ENCODE measurements at regions not wholly inside any gene's neighbourhood (a gene's known extent, or its start where the extent isn't known, plus 50 kb on each side); places are given as distances from the start of the nearest gene placed in this dataset.

DNA sequence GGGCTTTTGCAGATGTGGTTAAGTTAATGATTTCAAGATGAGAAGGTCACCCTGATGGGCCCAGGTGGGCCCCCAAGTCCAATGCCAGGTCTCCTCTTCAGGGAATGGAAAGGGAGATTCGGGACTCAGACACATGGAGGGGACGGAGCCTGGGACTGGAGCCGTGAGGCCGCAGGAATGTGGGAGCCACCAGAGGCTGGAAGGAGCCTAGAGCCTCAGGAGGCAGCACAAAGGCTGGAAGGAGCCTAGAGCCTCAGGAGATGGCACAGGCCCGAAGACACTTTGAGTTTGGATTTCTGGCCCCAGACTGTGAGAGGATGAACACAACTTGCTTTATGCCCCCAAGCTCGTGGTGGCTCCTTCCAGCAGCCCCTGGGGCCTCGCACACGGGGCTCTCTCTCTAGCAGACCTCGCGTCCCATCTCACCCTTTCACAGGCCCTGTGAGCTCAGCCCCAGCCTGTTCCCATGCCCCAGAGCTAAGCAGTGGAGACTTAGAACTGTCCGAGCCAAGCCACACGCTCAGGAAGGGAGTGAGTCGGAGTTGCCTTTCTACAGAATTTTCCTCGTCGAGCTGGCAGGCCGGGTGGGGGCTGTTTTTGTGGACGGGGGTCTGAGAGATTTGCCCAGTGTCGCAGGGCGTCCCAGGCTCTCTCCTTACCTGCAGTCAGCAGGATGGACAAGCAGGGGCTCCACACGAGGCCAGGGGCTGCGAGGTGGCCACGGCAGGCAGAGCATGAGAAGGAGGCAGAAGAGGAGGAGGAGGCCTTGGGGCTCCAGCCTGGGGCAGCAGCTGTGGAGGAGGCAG is 937.6 kb downstream of the BRD1 start:
- H3K27ac ChIP-seq (ENCODE audit: low read length), result no peak overlapping the region
- no peaks in the 10 kb centered on the region for H3K36me3 ChIP-seq (ENCODE audit: control insufficient read depth in 1 of 2, insufficient read depth in 2 of 2, low read length in 2 of 2)
- H3K9me3 ChIP-seq (ENCODE audit: control insufficient read depth in 1 of 2, low read length in 2 of 2), result peaks cover 0 to 9% of the 10 kb centered on the region in 2 donors
- no peak overlapping the region for H3K4me3 ChIP-seq (ENCODE audit: low read depth in 1 of 2, low read length in 2 of 2)
- no peaks in the 10 kb centered on the region for H3K4me1 ChIP-seq (ENCODE audit: control insufficient read depth in 1 of 2, insufficient read depth in 2 of 2, low read length in 2 of 2)
- no peaks in the 10 kb centered on the region for H3K27me3 ChIP-seq (ENCODE audit: low read depth, low read length)

GRCh38 chr22:48889209-48889830 is 938.4 kb downstream of the BRD1 start:
- Histone ChIP-seq H3K9me3 (ENCODE audit: control insufficient read depth in 1 of 2, low read length in 2 of 2) (peaks cover 0 to 9% of the 10 kb centered on the region in 2 donors), H3K36me3 (ENCODE audit: control insufficient read depth in 1 of 2, insufficient read depth in 2 of 2, low read length in 2 of 2) (no peaks in the 10 kb centered on the region), H3K4me3 (ENCODE audit: low read depth in 1 of 2, low read length in 2 of 2) (no peak overlapping the region), H3K27me3 (ENCODE audit: low read depth, low read length) (no peaks in the 10 kb centered on the region), H3K4me1 (ENCODE audit: control insufficient read depth in 1 of 2, insufficient read depth in 2 of 2, low read length in 2 of 2) (no peaks in the 10 kb centered on the region), H3K27ac (ENCODE audit: low read length) (no peak overlapping the region)

DNA sequence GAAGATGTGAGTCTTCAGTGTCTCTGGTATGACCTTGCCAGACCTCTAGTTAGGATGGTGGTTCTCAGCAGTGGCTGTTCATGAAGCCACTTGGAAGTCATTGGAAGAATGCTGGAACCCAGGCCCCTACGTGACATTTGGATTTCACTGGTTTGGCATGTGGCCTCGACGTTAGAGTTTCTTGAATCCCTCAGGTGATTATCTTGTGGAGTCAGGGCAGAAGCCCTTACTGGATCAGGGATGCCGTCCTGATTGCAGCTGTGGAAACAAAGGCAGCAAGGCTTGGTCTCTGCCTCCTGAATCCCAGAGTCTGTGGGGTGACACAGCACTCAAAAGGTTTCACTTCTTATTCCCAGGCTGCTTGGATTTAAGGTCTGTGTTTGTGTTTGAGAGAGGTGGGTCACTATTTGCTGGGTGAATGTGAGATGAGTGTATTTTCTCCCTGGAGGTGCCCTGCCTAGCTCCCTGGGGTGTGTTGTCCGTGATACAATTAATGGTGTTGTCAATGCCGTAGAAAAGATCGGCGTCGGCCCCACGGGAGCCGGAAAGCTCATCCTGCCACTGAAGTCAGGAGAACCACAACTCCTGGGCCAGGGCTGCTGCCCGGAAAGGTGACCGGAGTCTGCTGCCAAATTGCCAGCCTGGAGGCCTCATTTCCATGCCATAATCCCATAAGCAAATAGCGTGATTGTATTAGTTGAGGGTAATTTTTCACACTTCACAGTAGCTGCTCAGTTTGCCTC is 939.0 kb downstream of the BRD1 start:
- Histone ChIP-seq H3K27ac (ENCODE audit: low read length) (no peak overlapping the region), H3K27me3 (ENCODE audit: low read depth, low read length) (no peaks in the 10 kb centered on the region), H3K4me3 (ENCODE audit: low read depth in 1 of 2, low read length in 2 of 2) (no peak overlapping the region), H3K36me3 (ENCODE audit: control insufficient read depth in 1 of 2, insufficient read depth in 2 of 2, low read length in 2 of 2) (no peaks in the 10 kb centered on the region), H3K4me1 (ENCODE audit: control insufficient read depth in 1 of 2, insufficient read depth in 2 of 2, low read length in 2 of 2) (no peaks in the 10 kb centered on the region), H3K9me3 (ENCODE audit: control insufficient read depth in 1 of 2, low read length in 2 of 2) (peaks cover 0 to 9% of the 10 kb centered on the region in 2 donors)

DNA sequence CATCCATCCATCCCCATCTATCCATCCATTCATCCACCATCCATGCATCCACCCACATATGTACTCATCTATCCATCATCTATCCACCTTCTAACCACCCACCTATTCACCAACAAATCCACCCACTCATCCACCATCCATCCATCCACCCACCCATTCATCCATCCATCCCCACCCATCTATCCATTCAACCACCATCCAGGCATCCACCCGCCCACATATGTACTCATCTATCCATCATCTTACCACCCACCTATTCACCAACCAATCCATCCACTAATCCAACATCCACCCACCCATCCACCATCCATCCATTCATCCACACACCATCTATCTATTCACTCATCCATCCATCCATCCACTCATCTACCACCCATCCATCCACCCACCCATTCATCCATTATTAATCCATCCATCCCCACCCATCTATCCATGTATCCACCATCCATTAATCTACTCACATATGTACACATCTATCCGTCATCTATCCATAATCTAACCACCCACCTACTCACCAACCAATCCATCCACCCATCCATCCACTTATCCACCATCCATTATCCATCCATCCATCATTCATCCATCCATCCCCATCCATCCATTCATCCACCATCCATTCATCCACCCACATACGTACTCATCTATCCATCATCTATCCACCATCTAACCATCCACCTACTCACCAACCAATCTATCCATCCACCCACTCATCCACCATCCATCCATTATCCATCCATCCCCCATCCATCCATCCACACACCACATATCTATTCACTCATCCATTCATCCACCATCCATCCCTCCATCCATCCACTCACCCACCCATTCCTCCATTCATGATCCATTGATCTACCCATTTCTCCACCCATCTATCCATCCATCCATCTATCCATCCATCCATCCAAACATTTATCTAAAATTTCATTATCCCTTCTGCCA is 940.0 kb downstream of the BRD1 start:
- Histone ChIP-seq H3K27me3 (ENCODE audit: low read depth, low read length) (peaks cover 3% of the 10 kb centered on the region), H3K4me3 (ENCODE audit: low read depth in 1 of 2, low read length in 2 of 2) (no peak overlapping the region), H3K4me1 (ENCODE audit: control insufficient read depth in 1 of 2, insufficient read depth in 2 of 2, low read length in 2 of 2) (no peaks in the 10 kb centered on the region), H3K36me3 (ENCODE audit: control insufficient read depth in 1 of 2, insufficient read depth in 2 of 2, low read length in 2 of 2) (no peaks in the 10 kb centered on the region), H3K27ac (ENCODE audit: low read length) (no peak overlapping the region), H3K9me3 (ENCODE audit: control insufficient read depth in 1 of 2, low read length in 2 of 2) (peaks cover 0 to 9% of the 10 kb centered on the region in 2 donors)

DNA sequence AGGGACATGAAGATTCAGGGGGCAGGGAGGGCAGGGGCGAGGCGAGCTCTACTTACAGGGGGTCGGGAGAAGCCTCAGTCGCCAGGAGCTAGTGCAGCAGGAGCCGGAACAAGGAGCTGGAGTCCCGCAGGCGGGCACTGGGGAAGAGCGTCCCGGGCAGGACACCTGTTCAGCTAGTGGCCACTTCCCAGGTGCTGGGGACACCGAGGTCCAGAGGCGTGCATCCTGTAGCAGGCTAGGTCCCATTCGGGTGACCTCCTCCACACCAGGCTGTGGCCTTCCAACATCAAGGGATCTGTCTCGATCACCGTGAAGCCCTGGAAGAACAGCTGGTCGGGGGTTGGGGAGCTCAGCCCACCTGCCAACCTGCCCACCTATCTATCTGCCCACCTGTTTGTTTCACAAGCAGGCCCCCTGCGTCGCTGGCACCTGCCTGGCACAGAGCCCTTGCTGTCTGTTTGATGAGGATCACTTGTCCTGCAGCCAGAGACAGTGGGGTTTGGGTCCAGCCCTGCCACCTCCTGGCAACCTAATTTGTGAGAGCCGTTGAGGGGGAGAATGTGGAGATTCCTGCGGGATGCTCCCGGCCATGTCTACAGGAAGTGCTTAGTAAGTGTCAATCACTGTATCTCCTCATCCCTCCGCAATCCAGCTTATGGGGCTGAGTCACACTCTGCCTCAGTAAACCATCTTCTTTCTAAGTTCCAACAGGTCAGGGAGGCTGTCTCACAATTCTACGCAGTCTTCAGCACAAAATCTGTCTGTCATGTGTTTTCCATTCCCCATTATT is 940.9 kb downstream of the BRD1 start:
- no peaks in the 10 kb centered on the region for H3K4me1 ChIP-seq (ENCODE audit: control insufficient read depth in 1 of 2, insufficient read depth in 2 of 2, low read length in 2 of 2)
- no peaks in the 10 kb centered on the region for H3K36me3 ChIP-seq (ENCODE audit: control insufficient read depth in 1 of 2, insufficient read depth in 2 of 2, low read length in 2 of 2)
- H3K27me3 ChIP-seq (ENCODE audit: low read depth, low read length), result peaks cover 3% of the 10 kb centered on the region
- no peak overlapping the region for H3K4me3 ChIP-seq (ENCODE audit: low read depth in 1 of 2, low read length in 2 of 2)
- no peak overlapping the region for H3K27ac ChIP-seq (ENCODE audit: low read length)
- peaks cover 0 to 7% of the 10 kb centered on the region in 2 donors for H3K9me3 ChIP-seq (ENCODE audit: control insufficient read depth in 1 of 2, low read length in 2 of 2)

GRCh38 chr22:48885919-48886305 is 941.8 kb downstream of the BRD1 start:
- Histone ChIP-seq H3K4me1 (ENCODE audit: control insufficient read depth in 1 of 2, insufficient read depth in 2 of 2, low read length in 2 of 2) (no peaks in the 10 kb centered on the region), H3K4me3 (ENCODE audit: low read depth in 1 of 2, low read length in 2 of 2) (no peak overlapping the region), H3K36me3 (ENCODE audit: control insufficient read depth in 1 of 2, insufficient read depth in 2 of 2, low read length in 2 of 2) (no peaks in the 10 kb centered on the region), H3K27me3 (ENCODE audit: low read depth, low read length) (peaks cover 3% of the 10 kb centered on the region), H3K9me3 (ENCODE audit: control insufficient read depth in 1 of 2, low read length in 2 of 2) (no peaks in the 10 kb centered on the region), H3K27ac (ENCODE audit: low read length) (no peak overlapping the region)

- no peaks in the 10 kb centered on the region for H3K9me3 ChIP-seq (ENCODE audit: control insufficient read depth in 1 of 2, low read length in 2 of 2)
- no peaks in the 10 kb centered on the region for H3K4me1 ChIP-seq (ENCODE audit: control insufficient read depth in 1 of 2, insufficient read depth in 2 of 2, low read length in 2 of 2)
- H3K27ac ChIP-seq (ENCODE audit: low read length), result no peak overlapping the region
Observed at GRCh38 chr22:48885271-48885918, 942.3 kb downstream of the BRD1 start.

DNA sequence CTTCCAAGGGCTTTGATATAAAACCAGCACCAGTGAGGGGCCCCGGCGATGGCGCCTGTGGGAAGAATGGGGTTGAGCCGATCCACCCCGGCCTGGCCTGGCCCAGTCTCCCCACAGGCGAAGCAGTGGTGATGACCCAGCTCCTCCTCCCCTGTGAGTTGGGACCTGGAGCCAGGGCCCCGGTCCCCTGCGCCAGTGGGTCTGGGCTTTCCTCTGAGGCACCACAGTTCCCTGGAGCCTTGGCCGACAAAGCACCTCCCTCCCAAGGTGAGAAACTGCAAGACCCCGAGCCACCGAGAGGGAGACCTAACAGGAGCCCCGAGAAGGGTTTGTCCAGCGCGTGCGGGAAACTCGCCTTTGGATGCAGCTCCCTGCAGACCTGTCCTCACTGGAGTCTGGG is 942.9 kb downstream of the BRD1 start:
- Histone ChIP-seq H3K27me3 (ENCODE audit: low read depth, low read length) (peaks cover 3% of the 10 kb centered on the region), H3K27ac (ENCODE audit: low read length) (no peak overlapping the region), H3K4me1 (ENCODE audit: control insufficient read depth in 1 of 2, insufficient read depth in 2 of 2, low read length in 2 of 2) (no peaks in the 10 kb centered on the region), H3K36me3 (ENCODE audit: control insufficient read depth in 1 of 2, insufficient read depth in 2 of 2, low read length in 2 of 2) (no peaks in the 10 kb centered on the region), H3K9me3 (ENCODE audit: control insufficient read depth in 1 of 2, low read length in 2 of 2) (no peaks in the 10 kb centered on the region), H3K4me3 (ENCODE audit: low read depth in 1 of 2, low read length in 2 of 2) (no peak overlapping the region)

More at GRCh38 chr22:48885271-48885918, 942.3 kb downstream of the BRD1 start:
- no peaks in the 10 kb centered on the region for H3K36me3 ChIP-seq (ENCODE audit: control insufficient read depth in 1 of 2, insufficient read depth in 2 of 2, low read length in 2 of 2)
- H3K4me3 ChIP-seq (ENCODE audit: low read depth in 1 of 2, low read length in 2 of 2), result no peak overlapping the region
- peaks cover 3% of the 10 kb centered on the region for H3K27me3 ChIP-seq (ENCODE audit: low read depth, low read length)

GRCh38 chr22:48884324-48884723 is 943.3 kb downstream of the BRD1 start:
- no peaks in the 10 kb centered on the region for H3K9me3 ChIP-seq (ENCODE audit: control insufficient read depth in 1 of 2, low read length in 2 of 2)
- no peaks in the 10 kb centered on the region for H3K4me1 ChIP-seq (ENCODE audit: control insufficient read depth in 1 of 2, insufficient read depth in 2 of 2, low read length in 2 of 2)
- no peaks in the 10 kb centered on the region for H3K36me3 ChIP-seq (ENCODE audit: control insufficient read depth in 1 of 2, insufficient read depth in 2 of 2, low read length in 2 of 2)
- peaks cover 3% of the 10 kb centered on the region for H3K27me3 ChIP-seq (ENCODE audit: low read depth, low read length)
- no peak overlapping the region for H3K4me3 ChIP-seq (ENCODE audit: low read depth in 1 of 2, low read length in 2 of 2)
- H3K27ac ChIP-seq (ENCODE audit: low read length), result no peak overlapping the region

All from muscle layer of duodenum (tissue), 2 donors.